HCT116 (cell line): ENCODE measurements at regions not wholly inside any gene's neighbourhood (a gene's known extent, or its start where the extent isn't known, plus 50 kb on each side); places are given as distances from the start of the nearest gene placed in this dataset.

Experiments used
- ATAC-seq: fragments of 200-7000 bp; cut with Tn5 transposase; 2 replicates; pipeline ENCODE4 v1.9.1; 2020; ENCODE audit warnings: mild to moderate bottlenecking, moderate library complexity
- BruUV-seq: library from RNA; stranded (reverse); fragments of 400-500 nt; replicated peaks from 2 replicates; lab custom pipeline; 2021; lab: Mats Ljungman, UMichigan
- CTCF ChIA-PET: fragments of 300-600 bp; sonication (Branson Sonifier 250); formaldehyde crosslinking; loops from one replicate; lab custom pipeline; 2021; ENCODE audit warnings: antibody characterized with exemption; lab: Charles Lee
- POLR2A ChIA-PET: fragments of 300-600, 350-600 bp; sonication (Branson Sonifier 250); formaldehyde crosslinking; loops from one replicate; lab custom pipeline; 2021; ENCODE audit warnings: antibody characterized with exemption; lab: Charles Lee
- RAD21 ChIA-PET, 2 experiments: fragments of 300-600 bp; sonication (Branson Sonifier 250); formaldehyde crosslinking; loops; one replicate each; lab custom pipeline; 2023; ENCODE audit warnings: low total read pairs in 2 of 2; ENCODE audit not compliant: uncharacterized antibody in 2 of 2, unreplicated experiment in 2 of 2, low non-redundant PET in 1 of 2; lab: Charles Lee
- DNase-seq: peaks from one replicate; pipeline ENCODE4 v3.0.0-alpha.2; 2010; ENCODE audit warnings: low read depth, low spot score
- H2AFZ ChIP-seq: fragments of 200-600 bp; shearing (Covaris generic), sonication (generic); 2 replicates; pipeline ENCODE4 v1.6.1; 2017; ENCODE audit warnings: low read depth, mixed run types, mixed read lengths, antibody characterized with exemption, low read length; ENCODE audit not compliant: poor library complexity, severe bottlenecking
- H3K27ac ChIP-seq: 2 replicates; pipeline ENCODE4 v1.5.1; 2012; ENCODE audit warnings: low read depth, low read length
- H3K27me3 ChIP-seq: fragments of 200-600 bp; sonication (generic); 2 replicates; pipeline ENCODE4 v1.6.1; 2016; ENCODE audit warnings: mixed run types, low read length, mixed read lengths; ENCODE audit not compliant: insufficient read depth
- H3K36me3 ChIP-seq, 2 experiments: fragments of 200-500 bp in 1 of 2; fragments of 200-600 bp in 1 of 2; sonication (Bioruptor generic) in 1 of 2; sonication (generic) in 1 of 2; 2 replicates each; pipeline versions ENCODE4 v1.5.1 to v1.6.1; 2014 to 2016; ENCODE audit warnings: low read length in 2 of 2, inconsistent platforms in 1 of 2, mixed read lengths in 1 of 2, mixed run types in 1 of 2; ENCODE audit not compliant: insufficient read depth in 2 of 2, control insufficient read depth in 1 of 2
- H3K4me1 ChIP-seq, 2 experiments: fragments of 200-600 bp in 1 of 2; sonication (generic) in 1 of 2; 2 replicates each; pipeline versions ENCODE4 v1.5.1 to v1.6.1; 2012 to 2017; ENCODE audit warnings: low read length in 2 of 2, inconsistent platforms in 1 of 2, mild to moderate bottlenecking in 1 of 2, mixed read lengths in 1 of 2, mixed run types in 1 of 2, moderate library complexity in 1 of 2; ENCODE audit not compliant: insufficient read depth in 2 of 2, control insufficient read depth in 1 of 2
- H3K4me2 ChIP-seq: fragments of 200-600 bp; sonication (generic); 2 replicates; pipeline ENCODE4 v1.6.1; 2017; ENCODE audit warnings: mixed run types, low read length, mixed read lengths
- H3K4me3 ChIP-seq, 2 experiments: fragments of 200-600 bp in 1 of 2; sonication (generic) in 1 of 2; replicated peaks in 1 of 2; 2 replicates each; pipeline ENCODE4 v1.5.1; 2011 to 2016; ENCODE audit warnings: low read length in 2 of 2, control low read depth in 1 of 2, low read depth in 1 of 2, mild to moderate bottlenecking in 1 of 2, mixed read lengths in 1 of 2, mixed run types in 1 of 2
- H3K79me2 ChIP-seq: fragments of 200-600 bp; sonication (generic); 2 replicates; pipeline ENCODE4 v1.6.1; 2017; ENCODE audit warnings: mild to moderate bottlenecking, mixed run types, low read length, moderate library complexity, mixed read lengths; ENCODE audit not compliant: insufficient read depth
- H3K9ac ChIP-seq: fragments of 200-600 bp; sonication (generic); 2 replicates; pipeline ENCODE4 v1.6.1; 2016; ENCODE audit warnings: low read length, mixed read lengths
- H3K9me2 ChIP-seq: fragments of 200-600 bp; sonication (generic), shearing (Covaris generic); 2 replicates; pipeline ENCODE4 v1.6.1; 2017; ENCODE audit warnings: mixed run types, mild to moderate bottlenecking, moderate library complexity; ENCODE audit not compliant: insufficient read depth
- H3K9me3 ChIP-seq, 2 experiments: fragments of 200-500 bp in 1 of 2; fragments of 200-600 bp in 1 of 2; sonication (Bioruptor generic) in 1 of 2; sonication (generic) in 1 of 2; 2 replicates each; pipeline ENCODE4 v1.6.1; 2014 to 2017; ENCODE audit warnings: low read length in 2 of 2, mixed read lengths in 2 of 2, inconsistent platforms in 1 of 2, low read depth in 1 of 2, mild to moderate bottlenecking in 1 of 2, mixed run types in 1 of 2, moderate library complexity in 1 of 2; ENCODE audit not compliant: control insufficient read depth in 1 of 2, insufficient read depth in 1 of 2
- H4K20me1 ChIP-seq: fragments of 200-600 bp; sonication (generic), shearing (Covaris generic); 2 replicates; pipeline ENCODE4 v1.6.1; 2017; ENCODE audit warnings: mixed run types, mild to moderate bottlenecking, moderate library complexity; ENCODE audit not compliant: insufficient read depth
- CBX3 ChIP-seq: IDR thresholded peaks from 2 replicates; pipeline ENCODE4 v1.6.1; 2012; ENCODE audit warnings: low read depth
- CEBPB ChIP-seq: IDR thresholded peaks from 2 replicates; pipeline ENCODE4 v1.6.1; 2012; ENCODE audit warnings: low read depth
- EGR1 ChIP-seq: IDR thresholded peaks from 2 replicates; pipeline ENCODE4 v1.6.1; 2012; ENCODE audit warnings: low read depth
- ELF1 ChIP-seq: IDR thresholded peaks from 2 replicates; pipeline ENCODE4 v1.6.1; 2012; ENCODE audit warnings: low read depth, borderline replicate concordance
- EZH2 ChIP-seq: fragments of 200-600 bp; sonication (generic); IDR thresholded peaks from 2 replicates; pipeline ENCODE4 v1.6.1; 2017; ENCODE audit warnings: antibody characterized with exemption, mixed run types
- EZH2phosphoT487 ChIP-seq: fragments of 200-600 bp; IDR thresholded peaks from 2 replicates; pipeline ENCODE4 v1.6.1; 2018; ENCODE audit warnings: antibody characterized with exemption, borderline replicate concordance
- FOSL1 ChIP-seq: IDR thresholded peaks from 2 replicates; pipeline ENCODE4 v1.6.1; 2012; ENCODE audit warnings: low read depth
- JUND ChIP-seq: IDR thresholded peaks from 2 replicates; pipeline ENCODE4 v1.6.1; 2012
- POLR2A ChIP-seq: IDR thresholded peaks from 2 replicates; pipeline ENCODE4 v1.7.0; 2011; ENCODE audit warnings: borderline replicate concordance; ENCODE audit not compliant: insufficient read depth, insufficient read length; ENCODE audit errors: extremely low read depth
- SP1 ChIP-seq: IDR thresholded peaks from 2 replicates; pipeline ENCODE4 v1.6.1; 2012; ENCODE audit warnings: low read depth
- TCF7L2 ChIP-seq: IDR thresholded peaks from 2 replicates; pipeline ENCODE4 v1.7.0; 2011; ENCODE audit warnings: borderline replicate concordance, inconsistent platforms; ENCODE audit not compliant: insufficient read depth, insufficient read length; ENCODE audit errors: extremely low read depth
- YY1 ChIP-seq: IDR thresholded peaks from 2 replicates; pipeline ENCODE4 v1.6.1; 2011; ENCODE audit warnings: low read length, low read depth, moderate library complexity, mild to moderate bottlenecking; ENCODE audit not compliant: insufficient replicate concordance; ENCODE audit errors: extremely low read depth
- ZFX ChIP-seq: fragments of 450-650 bp; IDR thresholded peaks from 2 replicates; pipeline ENCODE4 v1.6.1; 2017
- ZNF274 ChIP-seq: fragments of 200-500 bp; sonication (Bioruptor generic); IDR thresholded peaks from 2 replicates; pipeline ENCODE4 v1.6.1; 2014; ENCODE audit warnings: mild to moderate bottlenecking, low read depth, low read length, inconsistent platforms
- intact Hi-C: fragments of 100-400 bp; cut with micrococcal nuclease; formaldehyde crosslinking; loops from 2 replicates; pipeline ENCODE4 v1.10.0; 2022
- TF ChIP-seq, protein P1 (sequence below): IDR thresholded peaks from 2 replicates; pipeline ENCODE4 v1.6.1; 2012; ENCODE audit warnings: low read depth
- TF ChIP-seq, protein P2 (sequence below): IDR thresholded peaks from 2 replicates; pipeline ENCODE4 v1.6.1; 2012
- TF ChIP-seq, protein P3 (sequence below): IDR thresholded peaks from 2 replicates; pipeline ENCODE4 v1.6.1; 2012
- TF ChIP-seq, protein P4 (sequence below), 3 experiments: fragments of 200-600 bp in 1 of 3; sonication (generic) in 1 of 3; IDR thresholded peaks in 2 of 3; conservative IDR thresholded peaks in 1 of 3; 2 replicates each; pipeline ENCODE4 v1.5.1; 2012 to 2017; ENCODE audit warnings: low read depth in 2 of 3, low read length in 2 of 3, antibody characterized with exemption in 1 of 3, borderline replicate concordance in 1 of 3, control low read depth in 1 of 3, mild to moderate bottlenecking in 1 of 3, mixed read lengths in 1 of 3, mixed run types in 1 of 3, moderate library complexity in 1 of 3; ENCODE audit not compliant: insufficient read depth in 1 of 3
- TF ChIP-seq, protein P5 (sequence below): IDR thresholded peaks from 2 replicates; pipeline ENCODE4 v1.6.1; 2011; ENCODE audit warnings: mild to moderate bottlenecking, low read length, moderate library complexity; ENCODE audit not compliant: insufficient replicate concordance; ENCODE audit errors: extremely low read depth

DNA sequence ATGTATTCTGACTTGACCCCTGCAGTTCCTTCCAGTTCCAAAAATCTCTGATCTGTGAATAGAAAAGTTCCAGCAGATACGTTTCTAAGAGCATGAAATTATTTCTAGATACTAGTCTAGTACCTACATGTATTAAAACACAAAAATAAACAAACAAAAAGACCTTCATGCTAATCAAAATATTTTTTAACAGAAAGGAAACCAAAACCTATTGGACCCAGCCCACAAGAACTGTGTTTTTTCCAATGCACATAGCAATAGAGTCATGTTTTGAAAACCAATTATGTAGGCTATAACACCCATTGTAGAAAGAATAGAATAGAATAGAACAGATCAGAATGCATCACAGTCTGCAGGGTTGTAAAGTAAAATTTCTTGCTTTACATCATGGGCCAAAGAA is 158.6 kb upstream of the TNFAIP3 start:
- H3K4me1 ChIP-seq: peaks cover 0 to 13% of the 10 kb centered on the region in 2 experiments; a peak in 2 of 4 replicates
- H3K27ac ChIP-seq: no peak overlapping the region
- RAD21 ChIA-PET: no interaction called here
- DNase-seq (no peak), ATAC-seq (0 out of 2 replicates have a peak, but pooled peaks have one; percentile 9)
- no peaks in the 10 kb centered on the region for H3K36me3 ChIP-seq
- H3K4me2 ChIP-seq: peak overlapping the region; percentile 64
- no peak overlapping the region for H3K4me3 ChIP-seq
- no peaks in the 10 kb centered on the region for H3K9me3 ChIP-seq
- CTCF ChIA-PET: interaction anchor here (0.8 to 2.0 kb wide), 17 partner anchors 8 to 299 kb away, joined by 3 to 17 read pairs (median 4); partner anchors contain the start of gene TNFAIP3
- TF ChIP-seq EZH2 (no peak), CBX3 (no peak), POLR2A (no peak), SP1 (no peak), FOSL1 (no peak), JUND (no peak), YY1 (no peak), EGR1 (no peak), ELF1 (no peak), EZH2phosphoT487 (no peak), CEBPB (no peak), TCF7L2 (no peak), ZFX (no peak), ZNF274 (no peak)
- TF ChIP-seq, protein P1, sequence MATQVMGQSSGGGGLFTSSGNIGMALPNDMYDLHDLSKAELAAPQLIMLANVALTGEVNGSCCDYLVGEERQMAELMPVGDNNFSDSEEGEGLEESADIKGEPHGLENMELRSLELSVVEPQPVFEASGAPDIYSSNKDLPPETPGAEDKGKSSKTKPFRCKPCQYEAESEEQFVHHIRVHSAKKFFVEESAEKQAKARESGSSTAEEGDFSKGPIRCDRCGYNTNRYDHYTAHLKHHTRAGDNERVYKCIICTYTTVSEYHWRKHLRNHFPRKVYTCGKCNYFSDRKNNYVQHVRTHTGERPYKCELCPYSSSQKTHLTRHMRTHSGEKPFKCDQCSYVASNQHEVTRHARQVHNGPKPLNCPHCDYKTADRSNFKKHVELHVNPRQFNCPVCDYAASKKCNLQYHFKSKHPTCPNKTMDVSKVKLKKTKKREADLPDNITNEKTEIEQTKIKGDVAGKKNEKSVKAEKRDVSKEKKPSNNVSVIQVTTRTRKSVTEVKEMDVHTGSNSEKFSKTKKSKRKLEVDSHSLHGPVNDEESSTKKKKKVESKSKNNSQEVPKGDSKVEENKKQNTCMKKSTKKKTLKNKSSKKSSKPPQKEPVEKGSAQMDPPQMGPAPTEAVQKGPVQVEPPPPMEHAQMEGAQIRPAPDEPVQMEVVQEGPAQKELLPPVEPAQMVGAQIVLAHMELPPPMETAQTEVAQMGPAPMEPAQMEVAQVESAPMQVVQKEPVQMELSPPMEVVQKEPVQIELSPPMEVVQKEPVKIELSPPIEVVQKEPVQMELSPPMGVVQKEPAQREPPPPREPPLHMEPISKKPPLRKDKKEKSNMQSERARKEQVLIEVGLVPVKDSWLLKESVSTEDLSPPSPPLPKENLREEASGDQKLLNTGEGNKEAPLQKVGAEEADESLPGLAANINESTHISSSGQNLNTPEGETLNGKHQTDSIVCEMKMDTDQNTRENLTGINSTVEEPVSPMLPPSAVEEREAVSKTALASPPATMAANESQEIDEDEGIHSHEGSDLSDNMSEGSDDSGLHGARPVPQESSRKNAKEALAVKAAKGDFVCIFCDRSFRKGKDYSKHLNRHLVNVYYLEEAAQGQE: no peak
- TF ChIP-seq, protein P2, sequence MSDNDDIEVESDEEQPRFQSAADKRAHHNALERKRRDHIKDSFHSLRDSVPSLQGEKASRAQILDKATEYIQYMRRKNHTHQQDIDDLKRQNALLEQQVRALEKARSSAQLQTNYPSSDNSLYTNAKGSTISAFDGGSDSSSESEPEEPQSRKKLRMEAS: no peak
- TF ChIP-seq, protein P3, sequence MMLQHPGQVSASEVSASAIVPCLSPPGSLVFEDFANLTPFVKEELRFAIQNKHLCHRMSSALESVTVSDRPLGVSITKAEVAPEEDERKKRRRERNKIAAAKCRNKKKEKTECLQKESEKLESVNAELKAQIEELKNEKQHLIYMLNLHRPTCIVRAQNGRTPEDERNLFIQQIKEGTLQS: no peak
- TF ChIP-seq, protein P4, sequence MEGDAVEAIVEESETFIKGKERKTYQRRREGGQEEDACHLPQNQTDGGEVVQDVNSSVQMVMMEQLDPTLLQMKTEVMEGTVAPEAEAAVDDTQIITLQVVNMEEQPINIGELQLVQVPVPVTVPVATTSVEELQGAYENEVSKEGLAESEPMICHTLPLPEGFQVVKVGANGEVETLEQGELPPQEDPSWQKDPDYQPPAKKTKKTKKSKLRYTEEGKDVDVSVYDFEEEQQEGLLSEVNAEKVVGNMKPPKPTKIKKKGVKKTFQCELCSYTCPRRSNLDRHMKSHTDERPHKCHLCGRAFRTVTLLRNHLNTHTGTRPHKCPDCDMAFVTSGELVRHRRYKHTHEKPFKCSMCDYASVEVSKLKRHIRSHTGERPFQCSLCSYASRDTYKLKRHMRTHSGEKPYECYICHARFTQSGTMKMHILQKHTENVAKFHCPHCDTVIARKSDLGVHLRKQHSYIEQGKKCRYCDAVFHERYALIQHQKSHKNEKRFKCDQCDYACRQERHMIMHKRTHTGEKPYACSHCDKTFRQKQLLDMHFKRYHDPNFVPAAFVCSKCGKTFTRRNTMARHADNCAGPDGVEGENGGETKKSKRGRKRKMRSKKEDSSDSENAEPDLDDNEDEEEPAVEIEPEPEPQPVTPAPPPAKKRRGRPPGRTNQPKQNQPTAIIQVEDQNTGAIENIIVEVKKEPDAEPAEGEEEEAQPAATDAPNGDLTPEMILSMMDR (IDR thresholded peaks at IDR 0.05 in 2 of 3, conservative IDR thresholded peaks at IDR 0.05 in 1 of 3; ENCODE audit: borderline replicate concordance in 1 of 3, insufficient read depth in 1 of 3, low read depth in 2 of 3, low read length in 2 of 3): no peak
- TF ChIP-seq, protein P5, sequence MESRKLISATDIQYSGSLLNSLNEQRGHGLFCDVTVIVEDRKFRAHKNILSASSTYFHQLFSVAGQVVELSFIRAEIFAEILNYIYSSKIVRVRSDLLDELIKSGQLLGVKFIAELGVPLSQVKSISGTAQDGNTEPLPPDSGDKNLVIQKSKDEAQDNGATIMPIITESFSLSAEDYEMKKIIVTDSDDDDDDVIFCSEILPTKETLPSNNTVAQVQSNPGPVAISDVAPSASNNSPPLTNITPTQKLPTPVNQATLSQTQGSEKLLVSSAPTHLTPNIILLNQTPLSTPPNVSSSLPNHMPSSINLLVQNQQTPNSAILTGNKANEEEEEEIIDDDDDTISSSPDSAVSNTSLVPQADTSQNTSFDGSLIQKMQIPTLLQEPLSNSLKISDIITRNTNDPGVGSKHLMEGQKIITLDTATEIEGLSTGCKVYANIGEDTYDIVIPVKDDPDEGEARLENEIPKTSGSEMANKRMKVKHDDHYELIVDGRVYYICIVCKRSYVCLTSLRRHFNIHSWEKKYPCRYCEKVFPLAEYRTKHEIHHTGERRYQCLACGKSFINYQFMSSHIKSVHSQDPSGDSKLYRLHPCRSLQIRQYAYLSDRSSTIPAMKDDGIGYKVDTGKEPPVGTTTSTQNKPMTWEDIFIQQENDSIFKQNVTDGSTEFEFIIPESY: no peak
- POLR2A ChIA-PET: interaction anchor here (1.0 kb wide), 1 partner anchor 292 kb away, joined by 3 read pairs; no protein-coding TSS in a partner anchor
- BruUV-seq: no TSS peak
- peak overlapping the region; percentile 87 for H2AFZ ChIP-seq
- no peaks in the 10 kb centered on the region for H4K20me1 ChIP-seq
- no peak overlapping the region for H3K9ac ChIP-seq
- intact Hi-C loops: loop anchor here (1.0 kb wide), 3 partner anchors 159 to 296 kb away; partner anchors contain the start of gene TNFAIP3
- no peaks in the 10 kb centered on the region for H3K9me2 ChIP-seq
- no peaks in the 10 kb centered on the region for H3K27me3 ChIP-seq
- H3K79me2 ChIP-seq: no peaks in the 10 kb centered on the region
